ENCODE measurements at regions not wholly inside any gene's neighbourhood (a gene's known extent, or its start where the extent isn't known, plus 50 kb on each side); places are given as distances from the start of the nearest gene placed in this dataset.
"Not testable (repeated sequence)": the region's sequence is repeated elsewhere in the genome, so short reads cannot be mapped to it uniquely, and the experiment has no call there.

DNA sequence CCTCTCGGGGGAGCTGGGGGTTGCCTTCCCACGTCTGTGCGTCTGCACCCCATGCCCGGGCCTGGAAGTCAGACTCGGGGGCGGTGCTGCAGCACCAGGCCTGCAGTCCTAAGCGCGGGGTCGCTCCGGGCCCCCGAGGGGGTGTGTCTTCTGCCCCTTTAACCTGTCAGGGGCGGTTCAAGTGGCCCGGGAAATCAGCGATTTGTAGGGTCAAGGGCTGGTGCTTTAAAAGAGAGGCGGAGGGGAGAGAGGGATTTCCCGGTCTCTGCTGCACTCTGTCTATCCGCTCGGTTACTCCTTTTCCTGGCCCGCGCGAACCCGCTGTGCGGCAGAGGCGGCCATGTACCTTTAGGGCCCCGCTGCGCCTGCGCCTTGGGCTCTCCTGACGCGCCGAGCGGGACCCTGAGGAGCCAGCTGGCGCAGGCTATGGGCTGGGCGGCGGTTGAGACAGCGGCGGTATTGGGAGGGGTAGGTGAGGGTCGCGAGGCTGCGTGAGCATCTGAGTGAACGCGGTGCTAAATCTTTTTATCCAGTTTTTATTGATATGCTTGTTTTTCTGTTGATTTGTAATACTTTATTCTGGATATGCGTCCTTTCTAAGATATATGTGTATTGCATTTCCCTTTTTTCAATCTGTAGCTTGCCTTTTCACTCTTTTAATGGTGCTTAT lies 243.5 kb upstream of the NOTCH2NLA start:
- TF ChIP-seq, protein P1, sequence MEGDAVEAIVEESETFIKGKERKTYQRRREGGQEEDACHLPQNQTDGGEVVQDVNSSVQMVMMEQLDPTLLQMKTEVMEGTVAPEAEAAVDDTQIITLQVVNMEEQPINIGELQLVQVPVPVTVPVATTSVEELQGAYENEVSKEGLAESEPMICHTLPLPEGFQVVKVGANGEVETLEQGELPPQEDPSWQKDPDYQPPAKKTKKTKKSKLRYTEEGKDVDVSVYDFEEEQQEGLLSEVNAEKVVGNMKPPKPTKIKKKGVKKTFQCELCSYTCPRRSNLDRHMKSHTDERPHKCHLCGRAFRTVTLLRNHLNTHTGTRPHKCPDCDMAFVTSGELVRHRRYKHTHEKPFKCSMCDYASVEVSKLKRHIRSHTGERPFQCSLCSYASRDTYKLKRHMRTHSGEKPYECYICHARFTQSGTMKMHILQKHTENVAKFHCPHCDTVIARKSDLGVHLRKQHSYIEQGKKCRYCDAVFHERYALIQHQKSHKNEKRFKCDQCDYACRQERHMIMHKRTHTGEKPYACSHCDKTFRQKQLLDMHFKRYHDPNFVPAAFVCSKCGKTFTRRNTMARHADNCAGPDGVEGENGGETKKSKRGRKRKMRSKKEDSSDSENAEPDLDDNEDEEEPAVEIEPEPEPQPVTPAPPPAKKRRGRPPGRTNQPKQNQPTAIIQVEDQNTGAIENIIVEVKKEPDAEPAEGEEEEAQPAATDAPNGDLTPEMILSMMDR (conservative IDR thresholded peaks at IDR 0.05; ENCODE audit: low read depth, low read length): not testable (repeated sequence)
- not testable (repeated sequence) for TF ChIP-seq EZH2phosphoT487 (IDR thresholded peaks at IDR 0.05; ENCODE audit: borderline replicate concordance, low read length)

All from PC-3 (cell line).